ENCODE measurements at regions not wholly inside any gene's neighbourhood (a gene's known extent, or its start where the extent isn't known, plus 50 kb on each side); places are given as distances from the start of the nearest gene placed in this dataset.
A peak's percentile ranks its signal among the peaks of the same experiment; 100 is the strongest.
"Not testable (repeated sequence)": the region's sequence is repeated elsewhere in the genome, so short reads cannot be mapped to it uniquely, and the experiment has no call there.

DNA sequence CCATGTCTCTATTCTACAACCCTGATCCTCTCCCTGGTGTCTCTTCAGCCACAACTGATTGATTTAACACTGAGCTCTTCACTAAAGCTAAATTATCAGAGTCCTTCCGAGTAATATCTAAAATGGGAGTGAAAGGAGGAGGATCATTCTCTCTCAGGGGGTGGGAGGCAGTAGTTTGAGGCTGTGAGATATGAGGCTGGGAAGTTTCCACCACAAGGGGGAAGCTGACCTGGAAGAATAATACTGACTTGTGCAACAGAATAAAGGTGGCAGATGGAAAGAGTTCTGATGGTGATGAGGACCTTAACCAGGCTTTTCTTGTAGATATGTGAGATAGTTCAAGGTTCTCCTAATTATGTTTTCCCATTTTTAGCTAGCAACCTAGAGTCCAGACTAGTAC is 241.6 kb upstream of the VKORC1L1 start:
- not testable (repeated sequence) for DNase-seq

DNA sequence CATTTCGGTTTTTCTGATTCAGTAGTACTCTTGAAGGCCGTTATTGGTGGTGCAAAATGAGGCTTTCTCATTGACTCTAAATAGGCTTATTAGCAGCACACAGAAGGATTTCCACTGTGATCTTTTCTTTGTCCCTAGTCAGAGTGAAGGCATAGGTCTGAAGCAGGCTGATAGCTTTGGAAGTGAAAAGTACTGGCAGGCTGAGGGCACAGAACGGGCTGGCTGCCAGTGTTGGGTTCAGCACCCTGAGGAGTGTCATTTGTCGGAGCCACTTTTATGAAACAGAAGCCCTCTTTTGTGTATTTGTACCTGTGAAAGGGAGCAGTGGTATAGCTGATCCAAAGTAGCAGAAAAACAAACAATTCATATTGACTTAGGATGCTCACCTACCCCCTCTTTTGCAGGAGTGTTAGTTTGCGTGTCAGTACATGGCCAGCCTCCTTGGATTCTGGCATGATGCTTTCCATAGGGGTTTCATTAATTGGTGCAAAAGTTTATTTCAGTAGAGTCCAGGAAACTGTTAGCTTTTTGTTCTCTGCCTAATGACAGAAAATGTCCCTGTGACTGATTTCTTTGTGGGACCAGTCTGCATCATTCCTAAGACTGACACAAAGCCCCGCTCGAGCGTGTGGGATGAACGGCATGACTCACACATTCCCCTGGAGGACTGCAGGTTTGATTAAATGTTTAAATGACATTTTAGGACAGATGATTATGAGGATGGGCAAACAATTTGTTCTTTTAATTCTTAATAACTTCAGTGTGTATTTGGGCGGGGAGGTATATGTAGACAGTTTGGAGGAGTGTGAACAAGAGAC is 239.1 kb upstream of the VKORC1L1 start:
- DNase-seq = not testable (repeated sequence)

DNA sequence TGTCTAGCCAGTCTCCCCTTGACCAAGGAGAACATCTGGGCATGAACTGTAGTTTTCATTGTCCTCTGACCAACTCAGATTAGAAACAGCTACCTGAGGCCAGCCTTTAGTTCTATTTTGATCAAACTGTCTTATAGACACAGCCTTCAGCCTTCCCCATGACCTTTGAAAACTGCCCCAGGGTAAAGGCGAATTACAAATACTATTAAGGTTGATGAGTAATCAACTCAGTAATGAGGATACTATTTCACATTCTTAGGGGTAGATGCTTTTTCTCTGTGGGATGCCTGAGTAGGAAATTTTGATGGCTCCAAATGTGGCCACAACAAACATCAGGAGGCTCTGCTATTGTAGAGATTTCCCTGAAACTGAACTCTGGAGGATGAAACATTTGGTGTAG is 234.0 kb upstream of the VKORC1L1 start:
- not testable (repeated sequence) for DNase-seq

DNA sequence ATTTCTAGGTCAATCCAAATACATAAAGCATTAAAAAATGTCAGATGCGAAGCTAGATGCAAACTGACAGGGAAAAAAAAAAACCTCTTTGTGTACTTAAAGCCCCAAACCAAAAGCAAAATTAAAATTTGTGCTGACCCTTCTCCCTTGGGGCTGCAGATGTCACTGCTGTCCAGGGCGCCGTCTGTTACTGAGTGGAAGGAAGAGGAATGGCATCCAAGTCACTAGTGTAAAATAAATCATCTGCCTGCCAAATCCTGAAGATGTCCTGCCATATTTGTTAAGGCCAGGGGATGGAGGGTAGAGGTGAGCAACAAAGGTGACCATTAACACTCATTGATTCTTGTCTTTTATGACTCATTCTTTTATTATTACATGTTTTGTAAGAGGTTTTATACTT is 233.2 kb upstream of the VKORC1L1 start:
- not testable (repeated sequence) for DNase-seq

DNA sequence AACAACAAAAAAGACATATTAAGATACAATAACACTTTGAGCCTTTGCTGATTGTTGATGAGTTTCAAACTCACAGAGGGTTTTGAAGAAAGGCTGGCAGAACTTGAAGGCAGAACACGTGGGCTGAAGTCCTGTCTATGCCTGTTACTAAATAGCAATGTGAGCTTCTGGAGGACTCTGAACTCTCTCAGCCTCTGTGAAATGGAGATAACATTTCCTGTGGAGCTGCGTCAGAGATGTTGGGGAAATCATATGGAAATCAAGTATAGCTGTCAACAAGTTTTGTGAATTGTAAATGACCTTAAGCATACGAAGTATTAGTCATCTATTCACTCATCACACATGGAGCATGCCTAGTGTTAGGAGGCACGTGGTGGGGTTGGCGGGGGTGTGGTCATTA is 229.4 kb upstream of the VKORC1L1 start:
- DNase-seq = not testable (repeated sequence)

- DNase-seq = not testable (repeated sequence)
Measured at GRCh38 chr7:65647153-65647964, 225.5 kb upstream of the VKORC1L1 start.

DNA sequence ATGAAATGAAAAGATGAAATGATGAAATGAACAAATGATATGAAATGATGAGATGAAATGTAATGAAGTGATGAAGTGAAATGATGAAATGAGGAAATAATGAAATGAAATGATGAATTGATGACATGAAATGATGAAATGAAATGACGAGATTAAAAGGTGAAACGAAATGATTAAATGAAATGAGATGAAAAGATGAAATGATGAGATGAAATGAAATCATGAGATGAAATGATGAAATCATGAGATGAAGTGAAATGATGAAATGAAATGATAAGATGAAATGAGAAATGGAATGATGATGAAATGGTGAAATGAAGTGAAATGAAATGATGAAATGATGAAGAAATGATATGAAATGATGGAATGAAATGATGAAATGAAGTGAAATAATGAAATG is 221.7 kb upstream of the VKORC1L1 start:
- not testable (repeated sequence) for DNase-seq

DNA sequence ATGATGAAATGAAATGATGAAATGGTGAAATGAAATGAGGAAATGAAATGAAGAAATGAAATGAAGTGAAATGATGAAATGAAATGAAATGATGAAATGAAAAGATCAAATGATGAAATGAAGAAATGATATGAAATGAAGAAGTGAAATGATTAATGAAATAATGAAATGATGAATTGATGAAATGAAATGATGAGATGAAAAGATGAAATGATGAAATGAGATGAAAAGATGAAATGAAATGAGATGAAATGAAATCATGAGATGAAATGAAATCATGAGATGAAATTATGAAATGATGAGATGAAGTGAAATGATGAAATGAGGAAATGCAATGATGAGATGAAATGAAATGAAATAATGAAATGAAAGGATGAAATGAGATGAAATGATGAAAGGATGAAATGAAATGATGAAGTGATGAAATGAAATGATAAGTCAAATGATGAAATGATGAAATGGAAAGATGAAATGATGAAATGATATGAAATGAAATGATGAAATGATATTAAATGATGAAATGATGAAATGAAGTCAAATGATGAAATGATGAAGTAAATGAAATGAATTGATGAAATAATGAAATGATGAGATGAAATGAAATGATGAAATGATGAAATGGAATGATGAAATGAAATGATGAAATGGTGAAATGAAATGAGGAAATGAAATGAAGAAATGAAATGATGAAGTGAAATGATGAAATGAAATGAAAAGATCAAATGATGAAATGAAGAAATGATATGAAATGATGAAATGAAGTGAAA is 220.9 kb upstream of the VKORC1L1 start:
- not testable (repeated sequence) for DNase-seq

DNA sequence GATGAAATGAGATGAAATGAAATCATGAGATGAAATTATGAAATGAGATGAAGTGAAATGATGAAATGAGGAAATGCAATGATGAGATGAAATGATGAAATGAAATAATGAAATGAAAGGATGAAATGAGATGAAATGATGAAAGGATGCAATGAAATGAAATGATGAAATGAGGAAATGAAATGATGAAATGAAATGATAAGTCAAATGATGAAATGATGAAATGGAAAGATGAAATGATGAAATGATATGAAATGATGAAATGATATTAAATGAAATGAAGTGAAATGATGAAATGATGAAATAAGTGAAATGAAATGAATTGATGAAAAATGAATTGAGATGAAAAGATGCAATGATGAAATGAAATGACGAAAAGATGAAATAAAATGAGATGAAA is 220.2 kb upstream of the VKORC1L1 start:
- DNase-seq = not testable (repeated sequence)

- DNase-seq = not testable (repeated sequence)
Measured at GRCh38 chr7:65656494-65657188, 216.2 kb upstream of the VKORC1L1 start.

GRCh38 chr7:65683362-65683761 is 189.5 kb upstream of the VKORC1L1 start:
- DNase-seq = not testable (repeated sequence)

GRCh38 chr7:65699026-65699714 is 173.7 kb upstream of the VKORC1L1 start:
- DNase-seq = not testable (repeated sequence)

DNA sequence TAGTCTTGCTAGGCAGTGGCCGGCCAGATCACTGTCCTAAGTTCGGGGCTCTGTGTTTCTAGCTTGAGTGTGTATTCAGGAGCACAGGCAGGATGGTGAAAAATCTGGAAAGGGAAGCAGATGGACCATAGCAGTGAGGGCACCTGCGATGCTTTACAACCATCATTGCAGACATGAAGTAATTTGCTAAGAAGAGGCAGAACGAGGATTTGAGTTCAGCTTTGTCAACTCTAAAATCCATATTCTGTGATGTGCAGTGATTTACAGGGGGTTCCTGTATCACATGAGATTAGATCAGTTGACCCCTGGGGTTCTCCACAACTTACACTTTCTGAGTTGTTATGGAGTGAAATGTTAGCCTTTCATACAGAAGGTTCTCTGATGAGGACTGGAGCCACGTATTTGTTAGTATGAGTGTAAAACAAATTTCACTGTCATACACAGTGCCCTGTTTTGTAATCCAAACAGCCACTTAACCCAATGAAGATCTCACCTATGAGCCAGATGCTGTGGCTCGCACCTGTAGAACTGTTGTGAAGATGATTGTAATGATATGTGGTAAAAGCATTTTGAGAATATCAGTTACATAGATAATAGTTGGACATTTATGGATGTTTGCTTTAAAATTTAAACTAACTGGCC is 173.0 kb upstream of the VKORC1L1 start:
- not testable (repeated sequence) for DNase-seq

GRCh38 chr7:65719123-65719798 is 153.6 kb upstream of the VKORC1L1 start:
- DNase-seq = not testable (repeated sequence)

DNA sequence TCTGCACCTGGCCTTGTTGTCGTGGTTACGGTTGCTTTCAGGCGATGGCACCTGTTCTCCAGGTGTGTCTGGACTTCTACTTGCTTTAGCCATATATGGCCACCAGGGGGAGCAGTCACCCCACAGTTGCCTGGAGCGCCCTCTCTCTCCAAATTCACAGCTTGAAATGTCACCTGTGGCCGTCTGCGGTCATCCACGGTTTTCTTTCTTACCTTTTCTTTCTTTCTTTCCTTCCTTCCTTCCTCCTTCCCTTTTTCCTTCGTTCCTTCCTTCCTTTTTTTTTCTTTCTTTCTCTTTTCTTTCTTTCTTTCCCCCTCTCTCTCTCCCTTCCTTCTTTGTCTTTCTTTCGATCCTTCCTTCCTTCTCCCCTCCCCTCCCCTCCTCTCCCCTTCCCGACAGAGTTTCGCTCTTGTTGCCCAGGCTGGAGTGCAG is 150.5 kb upstream of the VKORC1L1 start:
- DNase-seq = peak; percentile 68 to 75

- DNase-seq = not testable (repeated sequence)
Measured at GRCh38 chr7:65727182-65727581, 145.7 kb upstream of the VKORC1L1 start.

DNA sequence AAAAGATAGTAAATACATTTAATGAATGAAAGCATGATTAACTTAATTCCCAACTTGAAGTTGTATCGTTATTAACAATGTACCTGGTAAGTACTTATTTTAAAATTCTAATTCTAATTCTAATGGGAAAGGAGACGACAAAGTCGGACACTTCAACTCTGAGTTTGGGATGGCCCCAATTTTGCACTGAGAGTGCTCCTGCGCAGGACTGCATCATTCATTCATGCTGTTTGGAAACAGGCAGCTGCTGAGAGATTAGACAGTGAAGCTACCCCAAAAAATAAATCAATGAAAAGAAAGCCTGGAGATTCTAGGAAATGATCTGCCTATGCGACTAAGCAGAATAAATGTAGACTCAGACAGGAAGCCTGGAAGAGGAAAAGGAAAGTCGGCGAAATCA is 141.7 kb upstream of the VKORC1L1 start:
- no peak for DNase-seq

DNA sequence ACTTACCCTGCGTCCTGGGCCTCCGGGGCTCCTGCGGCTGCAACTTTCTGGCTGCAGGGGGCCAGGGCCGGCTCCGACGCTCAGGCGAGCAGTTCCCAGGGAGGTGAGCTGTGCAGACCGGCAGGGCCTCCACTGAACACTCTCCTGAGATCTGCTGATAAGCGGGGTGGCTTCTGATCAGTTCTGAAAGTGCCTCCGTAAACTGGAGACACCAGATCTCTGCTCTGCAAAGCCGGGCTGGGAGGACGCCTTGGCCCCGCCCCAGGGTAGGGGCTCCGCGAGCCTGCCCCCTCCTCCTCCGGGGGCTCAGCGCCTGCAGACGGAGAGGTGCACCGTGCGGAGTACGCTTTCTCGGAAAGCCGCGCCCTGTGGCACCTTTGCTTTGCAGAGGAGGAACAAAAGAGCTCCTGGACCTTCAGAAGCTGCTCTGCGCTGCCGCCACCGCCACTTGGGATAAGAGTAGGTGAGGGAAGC is 141.3 kb upstream of the VKORC1L1 start:
- no peak for DNase-seq

GRCh38 chr7:65744406-65744805 is 128.5 kb upstream of the VKORC1L1 start:
- DNase-seq = no peak

DNA sequence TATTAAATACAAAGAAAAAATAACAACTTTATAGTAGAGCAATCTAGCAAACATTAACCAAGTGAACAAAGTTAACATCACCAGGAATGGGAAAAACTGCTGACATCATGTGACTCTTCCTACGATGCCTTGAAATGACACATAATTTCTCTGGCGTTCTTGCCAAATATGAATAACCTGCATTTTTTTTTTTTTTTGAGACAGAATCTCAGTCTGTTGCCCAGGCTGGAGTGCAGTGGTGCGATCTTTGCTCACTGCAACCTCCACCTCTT is 126.5 kb upstream of the VKORC1L1 start:
- no peak for DNase-seq

DNA sequence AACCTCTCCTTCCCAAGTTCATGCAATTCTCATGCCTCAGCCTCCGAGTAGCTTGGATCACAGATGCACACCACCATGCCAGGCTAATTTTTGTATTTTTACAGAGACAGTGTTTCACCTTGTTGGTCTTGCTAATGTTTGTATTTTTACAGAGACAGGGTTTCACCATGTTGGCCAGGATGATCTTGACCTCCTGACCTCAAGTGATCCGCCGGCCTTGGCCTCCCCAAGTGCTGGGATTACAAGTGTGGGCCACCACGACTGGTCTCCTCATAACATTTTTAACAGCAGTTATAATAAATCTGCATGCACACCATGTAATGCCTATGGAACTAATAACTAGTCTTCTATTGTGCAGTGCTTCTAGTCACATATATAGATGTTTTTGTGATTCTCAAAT is 123.8 kb upstream of the VKORC1L1 start:
- no peak for DNase-seq

Measured in CD4-positive, alpha-beta T cell treated with Interleukin-4 for 1 hour (primary cell).